Stimulated activated CD4-positive, alpha-beta T cell treated with anti-CD3 and anti-CD28 coated beads, TNF-alpha, amount 100 ng/mL, for 4 hours (primary cell): ENCODE measurements at regions not wholly inside any gene's neighbourhood (a gene's known extent, or its start where the extent isn't known, plus 50 kb on each side); places are given as distances from the start of the nearest gene placed in this dataset.
"Not testable (repeated sequence)": the region's sequence is repeated elsewhere in the genome, so short reads cannot be mapped to it uniquely, and the experiment has no call there.

Experiments
- DNase-seq, 3 experiments: peaks; one replicate each; pipeline ENCODE4 v3.0.0-alpha.2; 2020; ENCODE audit warnings: low read depth in 3 of 3

DNA sequence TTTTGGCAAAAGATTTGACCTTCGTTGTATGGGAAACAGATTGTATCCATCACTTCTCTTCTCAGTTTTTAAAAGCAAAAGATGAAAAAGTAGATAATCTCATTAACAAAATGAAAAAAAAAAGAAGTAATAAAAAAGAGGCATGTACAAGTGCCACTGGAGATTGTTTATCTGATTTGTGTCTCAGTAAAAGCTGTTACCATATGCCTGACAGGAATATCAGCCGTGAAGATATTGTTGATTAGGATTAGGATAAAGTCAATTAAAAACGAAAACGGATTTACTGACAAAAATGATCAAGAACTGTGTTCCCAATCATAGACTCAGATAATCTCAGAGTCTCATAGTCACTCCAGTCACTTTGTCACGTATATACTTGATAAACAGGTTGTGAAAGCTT is 842.1 kb upstream of the SLC10A2 start:
- DNase-seq = no peak

DNA sequence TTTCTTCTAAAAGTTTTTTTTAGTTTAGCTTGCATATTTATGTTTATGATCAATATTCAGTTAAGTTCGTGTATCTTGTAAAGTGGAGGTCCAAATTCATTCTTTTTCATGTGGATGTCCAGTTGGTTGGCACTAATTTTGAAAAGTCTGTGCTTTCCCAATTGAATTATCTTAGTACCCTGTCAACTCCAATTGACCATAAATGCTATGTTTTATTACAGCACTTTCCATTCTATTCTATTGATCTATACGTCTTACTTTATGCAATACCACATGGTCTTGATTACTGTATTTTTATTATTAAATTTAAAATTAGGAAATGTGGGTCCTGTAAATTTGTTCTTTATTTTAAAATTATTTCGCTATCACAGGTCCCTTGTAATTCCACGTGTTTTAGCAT is 837.6 kb upstream of the SLC10A2 start:
- DNase-seq = no peak

DNA sequence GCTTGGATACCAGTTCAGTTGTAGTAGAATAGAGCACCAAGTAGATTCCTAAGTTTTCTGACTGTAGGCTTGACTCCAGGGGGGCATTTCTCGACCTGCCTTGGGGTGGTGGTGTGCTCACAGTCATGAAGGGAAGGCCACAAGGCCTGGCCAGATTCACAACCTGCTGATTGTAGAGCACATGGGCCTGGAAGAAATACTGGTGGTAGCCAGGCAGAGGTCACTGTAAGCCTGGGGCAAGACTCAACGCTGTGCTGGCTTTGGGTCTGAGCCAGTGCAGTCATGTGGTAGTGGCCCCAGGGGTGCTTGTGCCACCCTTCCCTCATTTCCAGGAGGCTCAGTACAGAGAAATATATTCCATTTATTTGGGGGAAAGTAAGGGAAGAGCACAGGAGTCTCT is 832.3 kb upstream of the SLC10A2 start:
- DNase-seq = no peak

- no peak for DNase-seq
Observed at GRCh38 chr13:103895835-103896531, 829.8 kb upstream of the SLC10A2 start.

GRCh38 chr13:103894626-103895025 is 828.4 kb upstream of the SLC10A2 start:
- no peak for DNase-seq

GRCh38 chr13:103884101-103884723 is 818.0 kb upstream of the SLC10A2 start:
- no peak for DNase-seq

GRCh38 chr13:103883698-103884097 is 817.5 kb upstream of the SLC10A2 start:
- no peak for DNase-seq

- no peak for DNase-seq
Observed at GRCh38 chr13:103883164-103883563, 816.9 kb upstream of the SLC10A2 start.

- DNase-seq = not testable (repeated sequence)
Observed at GRCh38 chr13:103880146-103880545, 813.9 kb upstream of the SLC10A2 start.

- DNase-seq = no peak
Observed at GRCh38 chr13:103878891-103879605, 812.8 kb upstream of the SLC10A2 start.

DNA sequence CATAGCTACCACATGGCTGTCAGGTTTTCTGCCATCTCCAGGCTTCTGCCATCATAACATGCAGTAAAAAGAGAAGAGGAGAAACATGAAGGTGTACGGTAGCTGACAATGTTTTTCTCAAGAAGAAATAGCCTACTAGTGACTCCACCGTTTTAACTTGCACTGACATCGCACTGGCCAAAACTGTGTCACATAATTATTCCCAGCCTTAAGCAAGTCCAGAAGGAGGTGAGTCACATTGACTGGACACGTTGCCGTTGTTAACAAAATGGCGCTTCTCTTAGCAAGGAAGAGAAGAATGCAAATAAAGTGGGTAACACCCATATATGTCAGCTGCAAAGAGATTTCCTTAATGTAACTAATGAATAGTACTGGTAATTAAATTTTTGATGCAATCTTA is 810.4 kb upstream of the SLC10A2 start:
- no peak for DNase-seq

DNA sequence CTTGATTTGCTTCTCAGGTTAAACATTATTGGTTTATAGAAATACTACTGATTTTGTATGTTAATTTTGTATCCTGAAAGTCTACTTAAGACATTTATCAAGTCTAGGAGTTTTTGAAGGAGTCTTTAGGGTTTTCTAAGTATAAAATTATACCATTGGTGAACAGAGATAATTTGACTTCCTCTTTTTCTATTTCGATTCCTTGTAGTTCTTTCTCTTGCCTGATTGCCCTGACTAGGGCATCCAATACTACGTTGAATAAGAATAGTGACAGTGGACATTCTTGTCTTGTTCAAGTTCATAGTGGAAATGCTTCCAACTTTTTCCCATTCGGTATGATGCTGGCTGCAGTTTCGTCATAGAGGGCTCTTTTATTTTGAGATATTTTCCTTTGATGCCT is 807.5 kb upstream of the SLC10A2 start:
- no peak for DNase-seq

DNA sequence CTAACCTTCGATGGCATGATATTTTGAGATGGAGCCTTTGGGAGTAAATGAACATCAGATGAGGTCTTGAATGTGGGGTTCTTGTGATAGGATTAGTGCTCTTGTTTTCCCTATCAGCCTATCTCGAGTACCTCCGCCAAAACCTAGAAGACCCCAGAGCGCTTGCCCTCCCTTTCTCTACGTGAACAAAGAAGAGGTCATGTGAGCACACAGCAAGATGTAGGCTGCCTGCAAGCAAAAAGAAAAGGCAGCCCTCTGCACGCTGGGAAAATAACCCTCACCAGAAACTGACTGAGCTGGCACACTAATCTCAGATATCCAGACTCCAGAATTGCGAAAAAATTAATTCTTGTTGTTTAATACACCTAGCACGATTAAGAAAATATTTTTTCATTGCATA is 799.8 kb upstream of the SLC10A2 start:
- no peak for DNase-seq

GRCh38 chr13:103862525-103862924 is 796.3 kb upstream of the SLC10A2 start:
- no peak for DNase-seq

DNA sequence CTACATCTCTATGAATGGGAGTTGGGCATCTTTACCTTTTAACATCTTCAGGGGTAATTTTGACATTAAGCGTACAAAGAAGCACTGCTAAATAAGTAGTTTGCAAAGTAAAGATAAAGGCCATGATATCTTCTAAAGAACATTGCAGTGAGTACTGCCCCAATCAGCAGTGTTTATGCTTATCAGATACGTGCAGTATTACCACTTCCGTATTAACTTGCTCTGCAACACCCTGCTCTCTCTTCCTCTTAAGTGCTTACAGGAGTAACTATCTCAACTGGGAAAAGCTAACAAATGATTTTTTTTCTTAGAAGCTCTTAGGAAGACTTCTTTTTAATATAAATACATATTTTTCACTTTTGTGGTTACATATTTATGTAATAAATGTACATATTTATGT is 793.7 kb upstream of the SLC10A2 start:
- no peak for DNase-seq

GRCh38 chr13:103852036-103852435 is 785.8 kb upstream of the SLC10A2 start:
- DNase-seq = no peak

- no peak for DNase-seq
Observed at GRCh38 chr13:103844471-103844870, 778.3 kb upstream of the SLC10A2 start.

DNA sequence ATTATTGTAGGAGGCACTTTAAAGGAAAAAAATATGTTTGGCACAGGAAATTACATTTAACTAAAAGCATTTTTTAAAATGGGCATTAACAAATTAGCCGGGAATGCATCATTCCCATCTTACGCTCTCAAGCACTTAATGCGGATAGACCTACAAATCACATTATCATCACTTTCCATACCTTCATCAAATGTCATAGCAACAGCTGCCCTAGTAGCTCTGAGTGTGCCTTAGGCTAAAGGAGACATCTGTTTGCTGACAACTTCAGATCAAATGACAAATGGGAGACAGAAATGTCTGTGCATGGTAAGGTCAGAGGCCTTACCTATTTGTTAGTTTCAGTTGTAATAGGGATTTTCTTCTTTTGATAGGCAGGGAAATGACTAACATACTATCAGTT is 773.2 kb upstream of the SLC10A2 start:
- DNase-seq = no peak

- DNase-seq = no peak
Observed at GRCh38 chr13:103835052-103835451, 768.8 kb upstream of the SLC10A2 start.

DNA sequence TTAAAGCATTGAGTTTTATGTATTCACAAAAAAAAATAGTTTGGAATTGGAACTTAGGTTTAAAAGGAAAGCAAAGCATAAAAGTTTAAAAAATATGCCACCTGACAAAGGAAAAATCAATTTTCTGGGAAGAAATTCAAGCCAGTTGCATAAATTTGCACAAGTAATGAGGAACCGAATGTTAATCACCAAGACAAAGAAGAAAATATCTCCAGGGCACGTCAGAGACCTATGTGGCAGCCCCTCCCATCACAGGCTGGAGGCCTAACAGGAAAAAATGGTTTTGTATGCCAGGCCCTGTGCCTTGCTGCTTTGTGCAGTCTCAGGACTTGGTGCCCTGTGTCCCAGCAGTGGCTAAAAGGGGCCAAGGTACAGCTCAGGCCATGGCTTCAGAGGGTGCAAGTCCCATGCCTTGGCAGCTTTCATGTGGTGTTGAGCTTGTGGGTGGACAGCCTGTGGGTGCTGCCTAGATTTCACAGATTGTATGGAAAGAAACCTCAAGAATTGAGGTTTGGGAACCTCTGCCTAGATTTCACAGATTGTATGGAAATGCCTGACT is 767.2 kb upstream of the SLC10A2 start:
- no peak for DNase-seq

DNA sequence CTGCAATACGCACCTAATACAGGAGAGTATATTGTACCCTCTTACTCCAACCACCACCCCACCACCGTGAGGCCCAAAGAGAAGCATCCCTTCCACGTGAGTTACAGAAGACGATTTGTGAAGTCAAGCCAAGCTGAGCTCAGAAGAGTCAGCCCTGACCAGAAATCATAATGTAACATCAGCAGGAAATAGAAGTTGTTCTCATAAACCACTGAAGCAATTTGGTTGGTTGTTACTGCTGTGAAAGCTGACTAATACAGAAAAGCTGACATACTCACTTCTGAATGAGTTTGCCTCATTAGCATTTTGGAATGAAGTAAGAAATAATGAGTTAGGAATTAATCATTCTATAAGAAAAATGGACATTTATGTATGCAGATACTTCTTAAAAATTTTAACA is 749.4 kb upstream of the SLC10A2 start:
- no peak for DNase-seq

- DNase-seq = no peak
Observed at GRCh38 chr13:103812971-103813370, 746.8 kb upstream of the SLC10A2 start.

- DNase-seq = no peak
Observed at GRCh38 chr13:103812558-103812957, 746.3 kb upstream of the SLC10A2 start.
